ENCODE measurements at regions not wholly inside any gene's neighbourhood (a gene's known extent, or its start where the extent isn't known, plus 50 kb on each side); places are given as distances from the start of the nearest gene placed in this dataset.

DNA sequence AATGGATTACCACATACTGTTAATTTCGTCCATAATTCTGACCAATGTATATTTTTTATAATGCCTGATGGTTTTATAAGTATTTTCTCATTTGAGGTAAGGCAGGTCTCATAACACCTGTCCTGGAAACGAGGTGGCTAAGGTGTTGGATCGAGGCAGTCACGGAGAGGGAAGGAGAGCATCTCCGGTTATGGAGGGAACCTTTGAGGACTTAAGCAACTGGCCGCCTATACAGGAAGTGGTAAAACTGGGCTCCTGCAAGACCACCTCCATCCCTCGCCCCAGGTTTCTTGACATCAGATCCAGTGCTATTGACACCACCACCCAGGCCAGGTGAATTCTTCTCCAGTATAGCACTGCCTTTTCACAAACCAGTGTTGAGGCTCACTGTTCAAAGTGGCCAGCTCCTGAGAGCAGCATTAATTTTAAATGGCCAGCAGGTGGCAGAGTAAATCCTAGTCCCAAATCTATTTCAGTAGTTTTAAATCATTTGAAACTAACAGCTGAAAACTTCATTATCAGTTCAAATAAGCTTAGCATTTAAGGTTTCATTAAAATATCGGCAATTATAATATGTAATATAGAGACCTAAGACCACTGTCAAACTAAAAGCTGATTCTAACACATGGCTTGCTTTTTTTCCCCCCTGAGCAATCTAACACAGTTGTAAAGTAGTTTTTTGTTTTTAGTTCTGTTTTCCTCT, 100.8 kb downstream of the PPM1A start:
- TF ChIP-seq, protein P1, sequence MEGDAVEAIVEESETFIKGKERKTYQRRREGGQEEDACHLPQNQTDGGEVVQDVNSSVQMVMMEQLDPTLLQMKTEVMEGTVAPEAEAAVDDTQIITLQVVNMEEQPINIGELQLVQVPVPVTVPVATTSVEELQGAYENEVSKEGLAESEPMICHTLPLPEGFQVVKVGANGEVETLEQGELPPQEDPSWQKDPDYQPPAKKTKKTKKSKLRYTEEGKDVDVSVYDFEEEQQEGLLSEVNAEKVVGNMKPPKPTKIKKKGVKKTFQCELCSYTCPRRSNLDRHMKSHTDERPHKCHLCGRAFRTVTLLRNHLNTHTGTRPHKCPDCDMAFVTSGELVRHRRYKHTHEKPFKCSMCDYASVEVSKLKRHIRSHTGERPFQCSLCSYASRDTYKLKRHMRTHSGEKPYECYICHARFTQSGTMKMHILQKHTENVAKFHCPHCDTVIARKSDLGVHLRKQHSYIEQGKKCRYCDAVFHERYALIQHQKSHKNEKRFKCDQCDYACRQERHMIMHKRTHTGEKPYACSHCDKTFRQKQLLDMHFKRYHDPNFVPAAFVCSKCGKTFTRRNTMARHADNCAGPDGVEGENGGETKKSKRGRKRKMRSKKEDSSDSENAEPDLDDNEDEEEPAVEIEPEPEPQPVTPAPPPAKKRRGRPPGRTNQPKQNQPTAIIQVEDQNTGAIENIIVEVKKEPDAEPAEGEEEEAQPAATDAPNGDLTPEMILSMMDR (IDR thresholded peaks at IDR 0.05; ENCODE audit: unreplicated experiment), result peak; percentile 49
- no TSS peak for BruUV-seq (replicated peaks)
- peak; percentile 65 for DNase-seq (ENCODE audit: unreplicated experiment)

DNA sequence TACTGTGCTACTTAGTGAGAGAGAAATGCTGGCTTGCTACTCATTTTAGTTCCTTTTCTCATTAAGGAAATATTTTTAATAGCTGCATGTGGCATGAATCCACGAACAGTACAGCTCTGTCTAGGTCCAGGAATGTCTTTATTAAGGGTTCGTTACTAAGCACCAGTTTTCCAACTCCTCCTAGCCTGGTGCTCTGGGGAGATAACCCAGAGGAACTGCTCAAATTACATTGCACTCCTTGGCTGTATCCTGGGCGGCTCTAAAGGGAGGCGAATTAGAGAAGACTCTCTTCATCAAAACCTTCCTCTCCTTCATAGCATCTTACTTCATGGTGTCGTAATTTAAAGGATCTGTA, 101.3 kb downstream of the PPM1A start:
- Mint-ChIP-seq H3K4me1 (ENCODE audit: insufficient read depth, unreplicated experiment) (no peaks in the 10 kb centered on the region), H3K9me3 (ENCODE audit: unreplicated experiment) (no peaks in the 10 kb centered on the region), H3K27me3 (ENCODE audit: insufficient read depth, unreplicated experiment) (no peaks in the 10 kb centered on the region), H3K4me3 (ENCODE audit: unreplicated experiment) (no peak overlapping the region), H3K36me3 (ENCODE audit: insufficient read depth, unreplicated experiment) (no peaks in the 10 kb centered on the region), H3K27ac (ENCODE audit: low read depth, unreplicated experiment) (no peak overlapping the region)
- ChIA-PET CTCF (interaction anchor here (0.6 to 8.0 kb wide), 44 partner anchors 9 to 1901 kb away, joined by 3 to 139 read pairs (median 4); partner anchors contain the start of gene C14orf39), POLR2A (interaction anchor here (0.9 kb wide), 1 partner anchor 11 kb away, joined by 4 read pairs; no protein-coding TSS in a partner anchor)
- TF ChIP-seq, protein P1 (IDR thresholded peaks at IDR 0.05; ENCODE audit: unreplicated experiment), result no peak
- intact Hi-C loops (cut with micrococcal nuclease), result loop anchor here (1.0 to 10.0 kb wide), 4 partner anchors 138 to 902 kb away; no protein-coding TSS in a partner anchor
- DNase-seq (ENCODE audit: unreplicated experiment), result no peak
- no TSS peak for BruUV-seq (replicated peaks)

More for the DNA sequence above, 100.8 kb downstream of the PPM1A start:
- ChIA-PET POLR2A (interaction anchor here (0.9 kb wide), 1 partner anchor 10 kb away, joined by 4 read pairs; no protein-coding TSS in a partner anchor), CTCF (interaction anchor here (0.6 to 8.0 kb wide), 46 partner anchors 10 to 1902 kb away, joined by 3 to 139 read pairs (median 4); partner anchors contain the start of gene C14orf39)
- H3K4me1 Mint-ChIP-seq (ENCODE audit: insufficient read depth, unreplicated experiment), result no peaks in the 10 kb centered on the region
- H3K27me3 Mint-ChIP-seq (ENCODE audit: insufficient read depth, unreplicated experiment), result no peaks in the 10 kb centered on the region
- no peaks in the 10 kb centered on the region for H3K36me3 Mint-ChIP-seq (ENCODE audit: insufficient read depth, unreplicated experiment)
- no peaks in the 10 kb centered on the region for H3K9me3 Mint-ChIP-seq (ENCODE audit: unreplicated experiment)
- H3K27ac Mint-ChIP-seq (ENCODE audit: low read depth, unreplicated experiment), result no peak overlapping the region
- no peak overlapping the region for H3K4me3 Mint-ChIP-seq (ENCODE audit: unreplicated experiment)
- intact Hi-C loops (cut with micrococcal nuclease), result loop anchor here (1.0 to 10.0 kb wide), 4 partner anchors 138 to 903 kb away; no protein-coding TSS in a partner anchor

DNA sequence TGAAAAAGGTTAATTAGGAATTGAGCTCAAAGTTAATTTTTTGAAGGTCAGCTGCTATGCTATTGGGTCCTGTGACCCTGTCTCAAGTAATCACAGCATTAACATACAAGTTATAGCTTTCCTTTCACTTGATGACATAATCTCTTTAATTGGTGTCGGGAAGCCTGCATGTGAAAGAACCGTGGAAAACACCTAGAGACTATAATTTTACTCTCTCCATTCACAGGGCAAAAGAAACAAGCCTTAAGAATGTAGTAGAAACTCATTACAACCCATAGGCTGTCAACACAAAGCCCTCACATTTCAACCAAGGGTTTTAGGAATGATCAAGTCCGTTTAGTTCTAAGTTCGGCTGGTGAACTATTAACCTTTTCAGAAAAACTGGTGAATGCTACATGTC, 104.4 kb downstream of the PPM1A start:
- BruUV-seq (replicated peaks), result no TSS peak
- ChIA-PET POLR2A (interaction anchor here (0.6 to 0.9 kb wide), 2 partner anchors 128 to 210 kb away, joined by 3 read pairs; no protein-coding TSS in a partner anchor), CTCF (interaction anchor here (1.2 to 8.0 kb wide), 3 partner anchors 21 to 210 kb away, joined by 3 to 139 read pairs (median 6); no protein-coding TSS in a partner anchor)
- DNase-seq (ENCODE audit: unreplicated experiment), result no peak
- Mint-ChIP-seq H3K36me3 (ENCODE audit: insufficient read depth, unreplicated experiment) (no peaks in the 10 kb centered on the region), H3K4me1 (ENCODE audit: insufficient read depth, unreplicated experiment) (no peaks in the 10 kb centered on the region), H3K27me3 (ENCODE audit: insufficient read depth, unreplicated experiment) (no peaks in the 10 kb centered on the region), H3K4me3 (ENCODE audit: unreplicated experiment) (no peak overlapping the region), H3K27ac (ENCODE audit: low read depth, unreplicated experiment) (no peak overlapping the region), H3K9me3 (ENCODE audit: unreplicated experiment) (no peaks in the 10 kb centered on the region)
- intact Hi-C loops (cut with micrococcal nuclease), result loop anchor here (10.0 kb wide), 1 partner anchor 169 kb away; no protein-coding TSS in a partner anchor
- TF ChIP-seq, protein P1 (IDR thresholded peaks at IDR 0.05; ENCODE audit: unreplicated experiment), result no peak

DNA sequence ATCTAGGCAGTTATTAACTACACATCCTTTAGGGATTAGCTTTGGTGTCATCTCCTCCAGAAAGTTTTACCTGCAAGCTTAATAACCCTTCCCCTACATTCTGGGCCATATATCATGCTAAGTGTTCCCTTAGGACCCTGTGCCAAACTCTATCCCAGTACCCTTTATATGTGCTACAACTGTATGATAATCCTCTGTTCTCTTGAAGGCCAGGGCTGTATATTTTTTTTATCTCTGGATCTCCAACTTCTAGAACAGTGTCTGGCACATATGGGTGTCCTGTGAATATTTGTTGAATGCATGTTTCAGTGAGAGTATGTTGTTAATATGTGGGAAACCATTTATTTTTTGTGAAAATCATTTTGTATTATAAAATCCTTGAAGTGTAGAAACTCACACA, 106.7 kb downstream of the PPM1A start:
- Mint-ChIP-seq H3K9me3 (ENCODE audit: unreplicated experiment) (no peaks in the 10 kb centered on the region), H3K36me3 (ENCODE audit: insufficient read depth, unreplicated experiment) (no peaks in the 10 kb centered on the region), H3K4me1 (ENCODE audit: insufficient read depth, unreplicated experiment) (no peaks in the 10 kb centered on the region), H3K4me3 (ENCODE audit: unreplicated experiment) (no peak overlapping the region), H3K27ac (ENCODE audit: low read depth, unreplicated experiment) (no peak overlapping the region), H3K27me3 (ENCODE audit: insufficient read depth, unreplicated experiment) (no peaks in the 10 kb centered on the region)
- ChIA-PET CTCF (interaction anchor here (1.6 kb wide), 1 partner anchor 207 kb away, joined by 7 read pairs; no protein-coding TSS in a partner anchor), POLR2A (no interaction called here)
- BruUV-seq (replicated peaks), result no TSS peak
- DNase-seq (ENCODE audit: unreplicated experiment), result no peak
- intact Hi-C loops (cut with micrococcal nuclease), result loop anchor here (10.0 kb wide), 1 partner anchor 171 kb away; no protein-coding TSS in a partner anchor
- TF ChIP-seq, protein P1 (IDR thresholded peaks at IDR 0.05; ENCODE audit: unreplicated experiment), result no peak

Data from MCF 10A (cell line).